SU-DHL-6 (cell line): ENCODE measurements at regions not wholly inside any gene's neighbourhood (a gene's known extent, or its start where the extent isn't known, plus 50 kb on each side); places are given as distances from the start of the nearest gene placed in this dataset.

Experiments used
- CTCF ChIP-seq: fragments of 200-600 bp; sonication (generic); IDR thresholded peaks from one replicate; pipeline ENCODE4 v1.5.1; 2017; ENCODE audit warnings: antibody characterized with exemption, mild to moderate bottlenecking, low read length, moderate library complexity; ENCODE audit not compliant: insufficient read depth, poor library complexity, severe bottlenecking
- EZH2phosphoT487 ChIP-seq: fragments of 200-600 bp; sonication (generic), shearing (Covaris generic); conservative IDR thresholded peaks from 2 replicates; pipeline ENCODE4 v1.6.1; 2018; ENCODE audit warnings: mild to moderate bottlenecking, antibody characterized with exemption, low read length, moderate library complexity, mixed read lengths

- TF ChIP-seq CTCF (no peak), EZH2phosphoT487 (no peak)
Measured at GRCh38 chr5:118728191-118728590, 260.2 kb downstream of the DTWD2 start.
